Vagina (tissue), 2 donors: ENCODE measurements at regions not wholly inside any gene's neighbourhood (a gene's known extent, or its start where the extent isn't known, plus 50 kb on each side); places are given as distances from the start of the nearest gene placed in this dataset.

Experiments
- CTCF ChIP-seq, 3 experiments: fragments of 450-650 bp in 2 of 3; fragments of 200-600 bp in 1 of 3; sonication (generic) in 1 of 3; IDR thresholded peaks; one replicate each; pipeline ENCODE4 v1.5.1; 2017 to 2019; ENCODE audit warnings: antibody characterized with exemption in 3 of 3, mild to moderate bottlenecking in 2 of 3, moderate library complexity in 2 of 3
- POLR2A ChIP-seq, 2 donors: fragments of 450-650 bp; IDR thresholded peaks; one replicate each; pipeline ENCODE4 v1.6.1; 2017; ENCODE audit warnings: antibody characterized with exemption in 2 of 2, mild to moderate bottlenecking in 2 of 2, moderate library complexity in 2 of 2
- POLR2AphosphoS5 ChIP-seq, 2 donors: sonication (generic); formaldehyde crosslinking; IDR thresholded peaks; one replicate each; pipeline ENCODE4 v1.9.0; 2017; ENCODE audit warnings: antibody characterized with exemption in 2 of 2, mild to moderate bottlenecking in 2 of 2, low read depth in 1 of 2; ENCODE audit not compliant: insufficient read depth in 1 of 2

GRCh38 chr6:141107591-141108160 lies 1025.0 kb upstream of the GJE1 start:
- no peak for TF ChIP-seq CTCF (IDR thresholded peaks at IDR 0.05)
- TF ChIP-seq POLR2A (IDR thresholded peaks at IDR 0.05) = no peak
- no peak for TF ChIP-seq POLR2AphosphoS5 (IDR thresholded peaks at IDR 0.05; ENCODE audit: insufficient read depth in 1 of 2, low read depth in 1 of 2)
